ENCODE measurements at regions not wholly inside any gene's neighbourhood (a gene's known extent, or its start where the extent isn't known, plus 50 kb on each side); places are given as distances from the start of the nearest gene placed in this dataset.
"Not testable (repeated sequence)": the region's sequence is repeated elsewhere in the genome, so short reads cannot be mapped to it uniquely, and the experiment has no call there.

DNA sequence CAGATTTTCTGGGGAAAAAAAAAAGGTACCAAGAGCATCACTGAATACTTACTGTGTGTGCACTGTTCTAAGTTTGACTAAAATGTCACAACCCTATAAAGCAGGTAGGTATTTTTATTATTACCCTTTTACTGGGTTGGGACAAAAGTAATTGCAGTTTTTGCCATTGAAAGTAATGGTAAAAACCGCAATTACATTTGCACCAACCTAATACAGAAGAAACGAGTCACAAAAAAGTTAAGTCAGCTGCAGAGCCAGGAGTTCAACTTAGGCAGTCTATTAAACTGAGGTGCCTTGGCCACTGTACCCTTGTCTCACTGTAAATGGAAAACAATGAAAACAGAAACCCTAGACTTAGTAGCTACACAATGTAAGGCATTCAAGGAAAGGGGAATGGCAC lies 281.9 kb downstream of the SUCLA2 start:
- TF ChIP-seq, protein P1, sequence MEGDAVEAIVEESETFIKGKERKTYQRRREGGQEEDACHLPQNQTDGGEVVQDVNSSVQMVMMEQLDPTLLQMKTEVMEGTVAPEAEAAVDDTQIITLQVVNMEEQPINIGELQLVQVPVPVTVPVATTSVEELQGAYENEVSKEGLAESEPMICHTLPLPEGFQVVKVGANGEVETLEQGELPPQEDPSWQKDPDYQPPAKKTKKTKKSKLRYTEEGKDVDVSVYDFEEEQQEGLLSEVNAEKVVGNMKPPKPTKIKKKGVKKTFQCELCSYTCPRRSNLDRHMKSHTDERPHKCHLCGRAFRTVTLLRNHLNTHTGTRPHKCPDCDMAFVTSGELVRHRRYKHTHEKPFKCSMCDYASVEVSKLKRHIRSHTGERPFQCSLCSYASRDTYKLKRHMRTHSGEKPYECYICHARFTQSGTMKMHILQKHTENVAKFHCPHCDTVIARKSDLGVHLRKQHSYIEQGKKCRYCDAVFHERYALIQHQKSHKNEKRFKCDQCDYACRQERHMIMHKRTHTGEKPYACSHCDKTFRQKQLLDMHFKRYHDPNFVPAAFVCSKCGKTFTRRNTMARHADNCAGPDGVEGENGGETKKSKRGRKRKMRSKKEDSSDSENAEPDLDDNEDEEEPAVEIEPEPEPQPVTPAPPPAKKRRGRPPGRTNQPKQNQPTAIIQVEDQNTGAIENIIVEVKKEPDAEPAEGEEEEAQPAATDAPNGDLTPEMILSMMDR (conservative IDR thresholded peaks at IDR 0.05; ENCODE audit: low read depth, low read length) = no peak
- H3K4me3 ChIP-seq (ENCODE audit: low read depth, low read length) = no peak overlapping the region
- DNase-seq (ENCODE audit: low read depth) = no peak

DNA sequence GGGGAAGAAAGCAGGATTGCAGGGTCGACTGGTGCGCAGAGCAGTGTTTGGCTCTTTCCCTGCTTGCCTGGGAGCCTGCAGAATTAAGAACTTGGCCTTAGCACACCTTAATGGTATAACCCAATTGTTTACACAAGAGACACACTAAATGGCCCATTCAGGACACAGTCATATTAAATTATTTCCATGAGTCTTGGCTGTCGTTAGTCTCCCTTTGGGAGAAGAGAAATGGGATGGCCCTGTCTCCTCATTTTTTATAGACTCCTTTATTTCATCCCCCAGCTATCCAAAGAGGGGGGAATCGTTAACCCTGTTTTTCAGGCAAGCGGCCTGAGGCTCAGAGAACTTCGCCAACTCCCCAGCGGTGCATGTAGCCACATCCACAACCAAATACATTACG lies 282.5 kb downstream of the SUCLA2 start:
- no peak overlapping the region for H3K4me3 ChIP-seq (ENCODE audit: low read depth, low read length)
- TF ChIP-seq, protein P1 (conservative IDR thresholded peaks at IDR 0.05; ENCODE audit: low read depth, low read length) = no peak
- no peak for DNase-seq (ENCODE audit: low read depth)

DNA sequence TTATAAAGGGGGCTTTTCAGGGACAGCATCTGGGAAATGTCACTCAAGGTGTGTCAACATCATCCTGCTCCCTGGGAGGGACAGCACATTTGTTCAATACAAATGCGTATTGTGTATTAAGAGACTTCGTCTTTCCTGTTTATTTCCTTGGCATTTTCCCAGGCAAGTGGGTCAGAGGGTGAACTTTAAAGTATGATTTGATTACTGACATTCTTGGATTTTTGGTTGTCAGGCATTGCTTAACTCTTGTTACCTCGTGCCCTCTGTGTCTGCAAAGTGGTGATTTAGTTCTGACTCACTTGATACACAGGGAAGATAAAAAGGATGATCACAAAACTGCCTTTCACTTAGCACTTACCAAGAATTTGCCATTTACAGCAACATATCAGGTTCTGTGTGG lies 292.7 kb downstream of the SUCLA2 start:
- H3K4me3 ChIP-seq (ENCODE audit: low read depth, low read length) = no peak overlapping the region
- DNase-seq (ENCODE audit: low read depth) = no peak
- TF ChIP-seq, protein P1 (conservative IDR thresholded peaks at IDR 0.05; ENCODE audit: low read depth, low read length) = no peak

DNA sequence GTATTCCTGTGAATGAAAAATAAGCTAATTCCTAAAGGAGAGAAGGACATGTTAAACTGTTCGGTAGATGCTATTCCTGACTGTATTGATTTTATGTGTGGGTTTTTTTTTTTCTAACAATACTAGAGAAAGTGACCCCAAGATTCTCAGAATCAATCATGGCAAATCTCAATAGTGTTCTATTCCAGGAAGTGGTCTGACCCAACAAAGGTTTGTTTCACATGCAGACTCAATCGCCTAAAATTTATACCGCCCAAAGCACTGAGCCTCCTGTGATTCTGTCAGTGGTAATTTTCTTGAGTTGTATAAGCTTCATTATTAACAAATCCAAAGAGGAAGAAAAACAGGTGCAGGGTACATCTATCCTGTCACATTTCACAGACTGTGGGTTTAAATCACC lies 293.7 kb downstream of the SUCLA2 start:
- no peak overlapping the region for H3K4me3 ChIP-seq (ENCODE audit: low read depth, low read length)
- no peak for DNase-seq (ENCODE audit: low read depth)
- TF ChIP-seq, protein P1 (conservative IDR thresholded peaks at IDR 0.05; ENCODE audit: low read depth, low read length) = no peak

DNA sequence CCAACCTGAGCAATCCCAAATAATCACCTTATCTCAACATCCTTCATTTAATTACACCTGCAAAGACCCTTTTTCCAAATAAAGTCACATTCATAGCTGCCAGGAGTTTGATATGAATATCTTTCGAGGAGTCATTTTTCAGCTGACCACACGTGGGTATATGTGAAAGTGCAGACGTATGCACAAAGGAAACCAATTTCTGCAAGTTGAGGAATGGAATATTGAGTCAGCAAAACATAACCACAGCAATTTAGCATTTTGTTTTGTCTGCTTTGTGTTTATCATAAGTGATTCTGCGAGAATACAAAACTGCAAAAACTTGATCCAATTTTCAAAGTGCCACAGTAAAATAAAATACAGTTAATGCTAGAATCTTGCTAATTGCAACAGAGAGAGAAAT lies 295.9 kb downstream of the SUCLA2 start:
- TF ChIP-seq, protein P1 (conservative IDR thresholded peaks at IDR 0.05; ENCODE audit: low read depth, low read length) = no peak
- DNase-seq (ENCODE audit: low read depth) = no peak
- H3K4me3 ChIP-seq (ENCODE audit: low read depth, low read length) = no peak overlapping the region

DNA sequence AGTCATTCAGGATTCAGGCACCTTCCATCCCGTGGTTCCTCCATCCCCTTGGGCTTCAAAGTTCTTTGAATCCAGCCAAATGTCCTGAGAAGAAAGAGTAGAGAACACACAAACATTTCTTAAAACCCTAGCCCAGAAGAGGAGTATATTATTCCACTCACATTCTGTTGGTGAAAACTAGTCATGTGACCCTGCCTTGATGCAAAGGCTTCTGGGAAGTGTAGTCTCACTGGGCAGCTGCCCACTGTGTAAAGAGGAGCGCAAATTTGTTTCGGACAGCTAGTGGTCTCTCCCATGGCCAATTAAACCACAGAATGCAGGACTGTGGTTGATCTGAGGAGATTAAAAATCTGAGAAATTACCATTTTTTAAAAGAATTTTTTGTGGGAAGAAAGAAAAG lies 304.4 kb downstream of the SUCLA2 start:
- H3K4me3 ChIP-seq (ENCODE audit: low read depth, low read length) = no peak overlapping the region
- TF ChIP-seq, protein P1 (conservative IDR thresholded peaks at IDR 0.05; ENCODE audit: low read depth, low read length) = no peak
- no peak for DNase-seq (ENCODE audit: low read depth)

DNA sequence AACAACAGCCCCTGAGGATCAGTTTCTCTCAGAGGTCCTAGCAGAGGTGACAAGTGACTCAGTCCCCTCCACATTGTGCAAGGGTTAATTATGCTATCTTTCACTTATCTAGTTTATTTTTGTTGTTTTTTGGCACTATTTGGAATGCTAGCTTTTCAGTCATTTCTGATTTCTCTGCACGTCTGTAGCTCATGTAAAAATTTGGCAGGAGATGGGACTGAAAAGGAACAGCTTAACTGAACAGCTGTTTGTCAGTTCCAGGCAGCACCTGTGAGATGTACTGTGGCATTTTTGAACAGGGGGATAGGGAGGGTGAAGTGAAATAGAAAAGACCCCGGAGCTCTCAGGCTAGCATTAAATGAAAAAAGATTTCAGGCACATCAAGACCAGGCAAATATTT lies 313.5 kb downstream of the SUCLA2 start:
- no peak for DNase-seq (ENCODE audit: low read depth)
- H3K4me3 ChIP-seq (ENCODE audit: low read depth, low read length) = no peak overlapping the region
- TF ChIP-seq, protein P1 (conservative IDR thresholded peaks at IDR 0.05; ENCODE audit: low read depth, low read length) = no peak

DNA sequence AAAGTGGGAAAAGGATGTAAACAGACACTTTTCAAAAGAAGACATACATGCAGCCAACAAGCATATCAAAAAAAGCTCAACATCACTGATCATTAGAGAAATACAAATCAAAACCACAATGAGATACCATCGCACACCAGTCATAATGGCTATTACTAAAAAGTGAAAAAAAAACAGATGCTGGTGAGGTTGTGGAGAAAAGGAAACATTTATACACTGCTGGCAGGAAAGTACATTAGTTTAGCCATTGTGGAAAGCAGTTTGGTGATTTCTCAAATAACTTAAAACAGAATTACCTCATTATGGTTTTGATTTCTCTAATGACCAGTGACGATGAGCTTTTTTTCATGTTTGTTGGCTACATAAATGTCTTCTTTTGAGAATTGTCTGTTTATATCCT lies 315.9 kb downstream of the SUCLA2 start:
- not testable (repeated sequence) for DNase-seq (ENCODE audit: low read depth); H3K4me3 ChIP-seq (ENCODE audit: low read depth, low read length)
